ENCODE measurements at regions not wholly inside any gene's neighbourhood (a gene's known extent, or its start where the extent isn't known, plus 50 kb on each side); places are given as distances from the start of the nearest gene placed in this dataset.

DNA sequence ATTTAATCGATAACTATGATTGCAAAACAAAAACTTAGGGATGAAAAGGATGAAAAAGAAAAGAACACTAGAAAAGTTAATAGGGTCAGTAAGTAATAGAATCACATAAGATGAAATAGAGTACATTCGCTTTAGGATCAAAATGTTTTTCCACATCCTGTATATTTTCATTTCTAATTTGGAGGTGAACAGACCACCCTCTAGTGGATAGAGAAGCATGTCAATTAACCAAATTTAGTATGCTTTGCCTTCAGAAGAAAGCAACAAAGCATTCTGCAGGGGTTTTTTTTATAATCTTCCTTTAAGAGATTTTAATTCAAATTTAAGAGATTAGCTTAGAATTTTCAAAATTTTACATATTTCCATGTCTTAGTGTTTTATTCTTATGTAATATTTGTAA lies 611.0 kb upstream of the SGCG start:
- no peak for DNase-seq (ENCODE audit: low read depth, low spot score)
- ChIA-PET POLR2A (no interaction called here), CTCF (no interaction called here)
- no peak overlapping the region for H3K4me3 ChIP-seq (ENCODE audit: low read depth, low read length)
- TF ChIP-seq, protein P1, sequence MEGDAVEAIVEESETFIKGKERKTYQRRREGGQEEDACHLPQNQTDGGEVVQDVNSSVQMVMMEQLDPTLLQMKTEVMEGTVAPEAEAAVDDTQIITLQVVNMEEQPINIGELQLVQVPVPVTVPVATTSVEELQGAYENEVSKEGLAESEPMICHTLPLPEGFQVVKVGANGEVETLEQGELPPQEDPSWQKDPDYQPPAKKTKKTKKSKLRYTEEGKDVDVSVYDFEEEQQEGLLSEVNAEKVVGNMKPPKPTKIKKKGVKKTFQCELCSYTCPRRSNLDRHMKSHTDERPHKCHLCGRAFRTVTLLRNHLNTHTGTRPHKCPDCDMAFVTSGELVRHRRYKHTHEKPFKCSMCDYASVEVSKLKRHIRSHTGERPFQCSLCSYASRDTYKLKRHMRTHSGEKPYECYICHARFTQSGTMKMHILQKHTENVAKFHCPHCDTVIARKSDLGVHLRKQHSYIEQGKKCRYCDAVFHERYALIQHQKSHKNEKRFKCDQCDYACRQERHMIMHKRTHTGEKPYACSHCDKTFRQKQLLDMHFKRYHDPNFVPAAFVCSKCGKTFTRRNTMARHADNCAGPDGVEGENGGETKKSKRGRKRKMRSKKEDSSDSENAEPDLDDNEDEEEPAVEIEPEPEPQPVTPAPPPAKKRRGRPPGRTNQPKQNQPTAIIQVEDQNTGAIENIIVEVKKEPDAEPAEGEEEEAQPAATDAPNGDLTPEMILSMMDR (IDR thresholded peaks at IDR 0.05; ENCODE audit: insufficient read depth, low read length, missing control alignments) = no peak

DNA sequence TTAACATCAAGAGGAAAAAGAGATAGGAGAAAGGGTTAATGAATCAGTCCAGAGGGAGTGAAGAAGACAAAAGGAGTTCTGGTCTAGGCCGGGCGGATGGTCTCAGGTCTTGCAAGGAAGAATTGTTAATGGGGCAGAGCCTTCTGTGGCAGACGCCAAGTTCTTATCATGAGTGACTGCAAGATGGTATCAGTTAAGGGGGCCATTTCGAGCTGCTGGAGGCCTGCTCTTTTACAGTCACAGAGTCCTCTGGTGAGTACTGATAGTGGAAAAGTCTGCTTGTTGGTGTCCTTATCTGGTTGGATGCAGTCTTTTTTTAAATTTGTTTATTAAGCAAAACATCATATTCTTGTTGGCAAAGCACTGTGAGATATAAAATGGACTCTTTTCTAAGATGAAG lies 590.9 kb upstream of the SGCG start:
- H3K4me3 ChIP-seq (ENCODE audit: low read depth, low read length) = no peak overlapping the region
- TF ChIP-seq, protein P1 (IDR thresholded peaks at IDR 0.05; ENCODE audit: insufficient read depth, low read length, missing control alignments) = no peak
- CTCF ChIA-PET = no interaction called here
- POLR2A ChIA-PET = no interaction called here
- DNase-seq (ENCODE audit: low read depth, low spot score) = no peak

GRCh38 chr13:22592515-22592914 lies 588.3 kb upstream of the SGCG start:
- ChIA-PET POLR2A (no interaction called here), CTCF (no interaction called here)
- no peak for DNase-seq (ENCODE audit: low read depth, low spot score)
- TF ChIP-seq, protein P1 (IDR thresholded peaks at IDR 0.05; ENCODE audit: insufficient read depth, low read length, missing control alignments) = no peak
- H3K4me3 ChIP-seq (ENCODE audit: low read depth, low read length) = no peak overlapping the region

DNA sequence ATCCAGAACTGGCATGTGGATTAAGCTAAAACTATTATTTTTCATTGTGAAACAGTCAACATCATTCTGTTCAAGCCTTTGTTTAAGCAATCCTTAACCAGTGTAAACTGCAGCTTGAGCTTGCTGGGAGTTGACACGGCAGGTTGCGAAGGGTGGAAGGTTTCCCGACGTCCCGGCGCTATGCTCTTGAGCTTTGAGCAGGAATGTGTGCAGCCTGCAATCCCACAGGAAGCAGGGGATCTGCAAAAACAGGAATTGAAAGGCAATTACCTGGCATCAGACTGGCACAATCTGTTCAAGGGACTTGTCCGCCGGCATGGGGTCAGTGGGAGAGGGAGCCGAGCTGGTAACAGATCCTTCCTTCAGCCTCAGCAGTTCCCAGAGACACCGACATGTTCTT lies 586.7 kb upstream of the SGCG start:
- TF ChIP-seq, protein P1 (IDR thresholded peaks at IDR 0.05; ENCODE audit: insufficient read depth, low read length, missing control alignments) = no peak
- ChIA-PET POLR2A (no interaction called here), CTCF (no interaction called here)
- no peak overlapping the region for H3K4me3 ChIP-seq (ENCODE audit: low read depth, low read length)
- DNase-seq (ENCODE audit: low read depth, low spot score) = no peak

- no peak overlapping the region for H3K4me3 ChIP-seq (ENCODE audit: low read depth, low read length)
- POLR2A ChIA-PET = no interaction called here
- no peak for DNase-seq (ENCODE audit: low read depth, low spot score)
- TF ChIP-seq, protein P1 (IDR thresholded peaks at IDR 0.05; ENCODE audit: insufficient read depth, low read length, missing control alignments) = no peak
- CTCF ChIA-PET = no interaction called here
These were observed 584.5 kb upstream of the SGCG start for GRCh38 chr13:22596171-22596863.

- DNase-seq (ENCODE audit: low read depth, low spot score) = no peak
- CTCF ChIA-PET = no interaction called here
- TF ChIP-seq, protein P1 (IDR thresholded peaks at IDR 0.05; ENCODE audit: insufficient read depth, low read length, missing control alignments) = no peak
- POLR2A ChIA-PET = no interaction called here
- H3K4me3 ChIP-seq (ENCODE audit: low read depth, low read length) = no peak overlapping the region
These were observed 581.6 kb upstream of the SGCG start for GRCh38 chr13:22599156-22599555.
